ENCODE measurements at regions not wholly inside any gene's neighbourhood (a gene's known extent, or its start where the extent isn't known, plus 50 kb on each side); places are given as distances from the start of the nearest gene placed in this dataset.
"Not testable (repeated sequence)": the region's sequence is repeated elsewhere in the genome, so short reads cannot be mapped to it uniquely, and the experiment has no call there.

DNA sequence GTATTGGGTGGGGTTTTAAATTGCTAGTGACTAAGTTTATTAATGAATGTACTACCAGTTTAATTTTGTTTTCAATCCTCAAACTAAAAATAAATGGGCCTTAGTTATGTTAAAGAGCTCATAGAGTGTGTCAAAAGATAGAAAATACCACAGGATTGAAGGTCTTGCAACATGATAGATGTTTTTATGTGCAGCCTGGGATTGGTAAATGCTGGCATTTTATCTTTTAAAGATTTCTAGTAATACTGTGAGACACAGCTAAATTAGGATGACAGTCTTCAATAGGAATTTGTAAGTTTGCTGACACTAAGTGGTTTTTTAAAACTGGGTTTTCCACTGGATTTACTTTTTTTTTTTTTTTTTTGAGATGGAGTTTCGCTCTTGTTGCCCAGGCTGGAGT is 122.3 kb downstream of the HAUS1 start:
- H3K9me3 ChIP-seq (ENCODE audit: low read depth, low read length, poor library complexity, severe bottlenecking) = no peaks in the 10 kb centered on the region
- ChIA-PET POLR2A (ENCODE audit: low non-redundant PET) (no interaction called here), CTCF (no interaction called here)
- no TSS peak for BruUV-seq (replicated peaks)
- no peak overlapping the region for H3K4me3 ChIP-seq (ENCODE audit: low read depth, low read length, poor library complexity, severe bottlenecking)
- intact Hi-C loops (cut with micrococcal nuclease; ENCODE audit: unreplicated experiment) = no loop called here
- no peaks in the 10 kb centered on the region for H3K27me3 ChIP-seq (replicated peaks; ENCODE audit: insufficient read depth, low read depth, low read length, poor library complexity)
- no peak for DNase-seq (ENCODE audit: low spot score)
- TF ChIP-seq, protein P1, sequence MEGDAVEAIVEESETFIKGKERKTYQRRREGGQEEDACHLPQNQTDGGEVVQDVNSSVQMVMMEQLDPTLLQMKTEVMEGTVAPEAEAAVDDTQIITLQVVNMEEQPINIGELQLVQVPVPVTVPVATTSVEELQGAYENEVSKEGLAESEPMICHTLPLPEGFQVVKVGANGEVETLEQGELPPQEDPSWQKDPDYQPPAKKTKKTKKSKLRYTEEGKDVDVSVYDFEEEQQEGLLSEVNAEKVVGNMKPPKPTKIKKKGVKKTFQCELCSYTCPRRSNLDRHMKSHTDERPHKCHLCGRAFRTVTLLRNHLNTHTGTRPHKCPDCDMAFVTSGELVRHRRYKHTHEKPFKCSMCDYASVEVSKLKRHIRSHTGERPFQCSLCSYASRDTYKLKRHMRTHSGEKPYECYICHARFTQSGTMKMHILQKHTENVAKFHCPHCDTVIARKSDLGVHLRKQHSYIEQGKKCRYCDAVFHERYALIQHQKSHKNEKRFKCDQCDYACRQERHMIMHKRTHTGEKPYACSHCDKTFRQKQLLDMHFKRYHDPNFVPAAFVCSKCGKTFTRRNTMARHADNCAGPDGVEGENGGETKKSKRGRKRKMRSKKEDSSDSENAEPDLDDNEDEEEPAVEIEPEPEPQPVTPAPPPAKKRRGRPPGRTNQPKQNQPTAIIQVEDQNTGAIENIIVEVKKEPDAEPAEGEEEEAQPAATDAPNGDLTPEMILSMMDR (conservative IDR thresholded peaks at IDR 0.05; ENCODE audit: low read depth, low read length) = no peak
- TF ChIP-seq EZH2 (IDR thresholded peaks at IDR 0.05; ENCODE audit: borderline replicate concordance, low read depth, low read length, poor library complexity, severe bottlenecking) = no peak
- peaks cover 19% of the 10 kb centered on the region for H3K4me1 ChIP-seq (ENCODE audit: insufficient read depth, low read length, poor library complexity, severe bottlenecking)
- H3K36me3 ChIP-seq (ENCODE audit: insufficient read depth, low read length, poor library complexity, severe bottlenecking) = no peaks in the 10 kb centered on the region
- H3K27ac ChIP-seq (ENCODE audit: low read depth, low read length, poor library complexity, severe bottlenecking) = no peak overlapping the region

DNA sequence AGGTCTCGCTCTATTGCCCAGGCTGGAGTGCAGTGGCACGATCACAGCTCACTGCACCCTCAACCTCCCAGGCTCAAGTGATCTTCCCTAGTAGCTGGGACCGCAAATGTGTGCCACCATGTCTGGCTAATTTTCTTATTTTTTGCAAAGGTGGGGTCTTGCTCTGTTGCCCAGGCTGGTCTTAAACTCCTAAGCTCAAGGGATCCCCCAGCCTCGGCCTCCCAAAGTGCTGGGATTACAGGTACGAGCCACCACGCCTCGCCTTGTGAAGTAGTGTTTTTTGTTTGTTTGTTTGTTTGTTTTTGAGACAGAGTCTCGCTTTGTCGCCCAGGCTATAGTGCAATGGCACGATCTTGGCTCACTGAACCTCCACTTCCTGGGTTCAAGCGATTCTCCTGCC is 125.5 kb downstream of the HAUS1 start:
- H3K9me3 ChIP-seq (ENCODE audit: low read depth, low read length, poor library complexity, severe bottlenecking); H3K4me3 ChIP-seq (ENCODE audit: low read depth, low read length, poor library complexity, severe bottlenecking); intact Hi-C loops (cut with micrococcal nuclease; ENCODE audit: unreplicated experiment); H3K27me3 ChIP-seq (replicated peaks; ENCODE audit: insufficient read depth, low read depth, low read length, poor library complexity); POLR2A ChIA-PET (ENCODE audit: low non-redundant PET); DNase-seq (ENCODE audit: low spot score); H3K36me3 ChIP-seq (ENCODE audit: insufficient read depth, low read length, poor library complexity, severe bottlenecking); BruUV-seq (replicated peaks); H3K27ac ChIP-seq (ENCODE audit: low read depth, low read length, poor library complexity, severe bottlenecking): not testable (repeated sequence)
- H3K4me1 ChIP-seq (ENCODE audit: insufficient read depth, low read length, poor library complexity, severe bottlenecking) = peaks cover 23% of the 10 kb centered on the region
- CTCF ChIA-PET = interaction anchor here (1.1 kb wide), 1 partner anchor 56 kb away, joined by 4 read pairs; a partner anchor contains a TSS

- H3K36me3 ChIP-seq (ENCODE audit: insufficient read depth, low read length, poor library complexity, severe bottlenecking) = no peaks in the 10 kb centered on the region
- POLR2A ChIA-PET (ENCODE audit: low non-redundant PET) = no interaction called here
- no peak overlapping the region for H3K4me3 ChIP-seq (ENCODE audit: low read depth, low read length, poor library complexity, severe bottlenecking)
- intact Hi-C loops (cut with micrococcal nuclease; ENCODE audit: unreplicated experiment) = no loop called here
- BruUV-seq (replicated peaks) = no TSS peak
- no peaks in the 10 kb centered on the region for H3K27me3 ChIP-seq (replicated peaks; ENCODE audit: insufficient read depth, low read depth, low read length, poor library complexity)
- no peak overlapping the region for H3K27ac ChIP-seq (ENCODE audit: low read depth, low read length, poor library complexity, severe bottlenecking)
- H3K4me1 ChIP-seq (ENCODE audit: insufficient read depth, low read length, poor library complexity, severe bottlenecking) = peaks cover 10% of the 10 kb centered on the region
- H3K9me3 ChIP-seq (ENCODE audit: low read depth, low read length, poor library complexity, severe bottlenecking) = no peaks in the 10 kb centered on the region
- DNase-seq (ENCODE audit: low spot score) = no peak
- CTCF ChIA-PET = interaction anchor here (0.6 kb wide), 1 partner anchor 88 kb away, joined by 3 read pairs; no protein-coding TSS in a partner anchor
- TF ChIP-seq, protein P1 (conservative IDR thresholded peaks at IDR 0.05; ENCODE audit: low read depth, low read length) = no peak
- no peak for TF ChIP-seq EZH2 (IDR thresholded peaks at IDR 0.05; ENCODE audit: borderline replicate concordance, low read depth, low read length, poor library complexity, severe bottlenecking)
Observed at GRCh38 chr18:46236156-46236555, 132.0 kb downstream of the HAUS1 start.

DNA sequence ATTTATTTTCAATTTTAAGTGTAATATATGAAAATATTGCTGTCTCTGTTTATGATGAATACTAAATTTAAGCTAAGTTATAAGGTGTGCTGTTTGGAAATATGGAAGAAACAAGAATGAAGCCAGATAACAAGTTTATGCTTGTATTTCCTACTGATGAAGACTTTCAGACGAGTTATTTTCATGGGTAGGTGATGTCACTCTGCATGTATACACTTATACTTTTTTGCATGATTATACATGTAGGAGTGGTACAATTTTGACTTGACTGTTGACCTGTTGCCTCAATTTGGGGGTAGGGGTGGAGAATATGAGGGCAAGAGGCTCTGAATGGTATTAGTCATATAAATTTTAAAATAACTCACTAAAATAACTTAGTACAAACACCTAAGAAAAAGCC is 133.7 kb downstream of the HAUS1 start:
- intact Hi-C loops (cut with micrococcal nuclease; ENCODE audit: unreplicated experiment) = no loop called here
- Histone ChIP-seq H3K27me3 (replicated peaks; ENCODE audit: insufficient read depth, low read depth, low read length, poor library complexity) (no peaks in the 10 kb centered on the region), H3K9me3 (ENCODE audit: low read depth, low read length, poor library complexity, severe bottlenecking) (no peaks in the 10 kb centered on the region), H3K4me1 (ENCODE audit: insufficient read depth, low read length, poor library complexity, severe bottlenecking) (peaks cover 4% of the 10 kb centered on the region), H3K36me3 (ENCODE audit: insufficient read depth, low read length, poor library complexity, severe bottlenecking) (no peaks in the 10 kb centered on the region), H3K4me3 (ENCODE audit: low read depth, low read length, poor library complexity, severe bottlenecking) (no peak overlapping the region), H3K27ac (ENCODE audit: low read depth, low read length, poor library complexity, severe bottlenecking) (no peak overlapping the region)
- ChIA-PET CTCF (no interaction called here), POLR2A (ENCODE audit: low non-redundant PET) (no interaction called here)
- BruUV-seq (replicated peaks) = no TSS peak
- TF ChIP-seq, protein P1 (conservative IDR thresholded peaks at IDR 0.05; ENCODE audit: low read depth, low read length) = no peak
- no peak for TF ChIP-seq EZH2 (IDR thresholded peaks at IDR 0.05; ENCODE audit: borderline replicate concordance, low read depth, low read length, poor library complexity, severe bottlenecking)
- no peak for DNase-seq (ENCODE audit: low spot score)

Data from A673 (cell line).